GM23248 (cell line): ENCODE measurements at regions not wholly inside any gene's neighbourhood (a gene's known extent, or its start where the extent isn't known, plus 50 kb on each side); places are given as distances from the start of the nearest gene placed in this dataset.

ENCODE experiments used
- DNase-seq: peaks from one replicate; pipeline ENCODE4 v3.0.0-alpha.2; 2015
- H2AFZ ChIP-seq: fragments of 200-600 bp; sonication (generic); 2 replicates; pipeline ENCODE4 v1.6.1; 2016; ENCODE audit warnings: antibody characterized with exemption
- H3F3A ChIP-seq: fragments of 200-600 bp; sonication (generic); 2 replicates; pipeline ENCODE4 v1.6.1; 2016; ENCODE audit warnings: mild to moderate bottlenecking, antibody characterized with exemption, mixed run types; ENCODE audit not compliant: insufficient read depth
- H3K27ac ChIP-seq: fragments of 200-600 bp; sonication (generic); 2 replicates; pipeline ENCODE4 v1.5.1; 2016; ENCODE audit warnings: mild to moderate bottlenecking
- H3K27me3 ChIP-seq: fragments of 200-600 bp; sonication (generic); replicated peaks from 2 replicates; pipeline ENCODE4 v1.6.1; 2016; ENCODE audit warnings: mild to moderate bottlenecking; ENCODE audit not compliant: insufficient read depth
- H3K36me3 ChIP-seq: fragments of 200-600 bp; sonication (generic); 2 replicates; pipeline ENCODE4 v1.6.1; 2016; ENCODE audit warnings: low read depth, mild to moderate bottlenecking
- H3K4me1 ChIP-seq: fragments of 200-600 bp; sonication (generic); 2 replicates; pipeline ENCODE4 v1.6.1; 2016; ENCODE audit warnings: mild to moderate bottlenecking; ENCODE audit not compliant: insufficient read depth
- H3K4me2 ChIP-seq: fragments of 200-600 bp; sonication (generic); one replicate; pipeline ENCODE4 v1.6.1; 2016; ENCODE audit warnings: mild to moderate bottlenecking; ENCODE audit not compliant: unreplicated experiment
- H3K4me3 ChIP-seq: fragments of 200-600 bp; sonication (generic); 2 replicates; pipeline ENCODE4 v1.5.1; 2016; ENCODE audit warnings: mild to moderate bottlenecking
- H3K79me2 ChIP-seq: fragments of 200-600 bp; sonication (generic); 2 replicates; pipeline ENCODE4 v1.6.1; 2016; ENCODE audit warnings: mild to moderate bottlenecking; ENCODE audit not compliant: insufficient read depth
- H3K9ac ChIP-seq: fragments of 200-600 bp; sonication (generic); 2 replicates; pipeline ENCODE4 v1.6.1; 2016; ENCODE audit warnings: mild to moderate bottlenecking
- H3K9me2 ChIP-seq: fragments of 200-600 bp; sonication (generic); 2 replicates; pipeline ENCODE4 v1.6.1; 2016; ENCODE audit warnings: mixed run types, mild to moderate bottlenecking, moderate library complexity; ENCODE audit not compliant: insufficient read depth
- H3K9me3 ChIP-seq: fragments of 200-600 bp; sonication (generic); one replicate; pipeline ENCODE4 v1.6.1; 2017; ENCODE audit warnings: low read depth
- H4K20me1 ChIP-seq: fragments of 200-600 bp; sonication (generic); 2 replicates; pipeline ENCODE4 v1.6.0; 2016; ENCODE audit not compliant: insufficient read depth
- EZH2 ChIP-seq: fragments of 200-600 bp; sonication (generic); IDR thresholded peaks from 2 replicates; pipeline ENCODE4 v1.6.1; 2018; ENCODE audit warnings: antibody characterized with exemption, mild to moderate bottlenecking; ENCODE audit not compliant: insufficient read depth, poor library complexity, severe bottlenecking
- EZH2phosphoT487 ChIP-seq: fragments of 200-600 bp; sonication (generic); IDR thresholded peaks from 2 replicates; pipeline ENCODE4 v1.6.1; 2018; ENCODE audit warnings: antibody characterized with exemption, moderate library complexity, mild to moderate bottlenecking, low read depth; ENCODE audit not compliant: insufficient read depth
- WGBS, 2 experiments: methylation state at CpG; one replicate each; pipeline ENCODE4 v1.1.6; 2015 to 2017; ENCODE audit warnings: low lambda C conversion rate in 2 of 2, low coverage in 1 of 2; ENCODE audit errors: missing lambda C conversion rate in 2 of 2; 5-methylcytosine and 5-hydroxymethylcytosine counted together
- in situ Hi-C: fragments of 300-500 bp; cut with MboI; formaldehyde crosslinking; loops from 2 replicates; pipeline ENCODE4 v1.15.0; 2020

DNA sequence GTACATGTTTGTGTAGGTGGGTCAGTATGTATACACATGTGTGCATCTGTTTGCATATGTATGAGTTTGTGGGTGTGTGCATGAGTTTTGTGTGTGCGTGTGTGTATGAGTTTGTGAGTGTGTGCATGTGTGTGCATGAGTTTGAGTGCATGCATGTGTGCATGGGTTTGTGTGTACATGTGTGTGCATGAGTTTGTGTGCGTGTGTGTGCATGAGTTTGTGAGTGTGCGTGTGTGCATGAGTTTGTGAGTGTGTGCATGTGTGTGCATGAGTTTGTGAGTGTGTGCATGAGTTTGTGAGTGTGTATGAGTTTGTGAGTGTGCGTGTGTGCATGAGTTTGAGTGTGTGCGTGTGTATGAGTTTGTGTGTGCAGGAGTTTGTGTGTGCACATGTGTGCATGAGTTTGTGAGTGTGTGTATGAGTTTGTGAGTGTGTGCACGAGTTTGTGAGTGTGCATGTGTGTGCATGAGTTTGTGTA lies 61.5 kb downstream of the FZD10 start:
- Histone ChIP-seq H3F3A (no peaks in the 10 kb centered on the region), H3K27ac (no peak overlapping the region), H3K27me3 (no peaks in the 10 kb centered on the region), H2AFZ (no peak overlapping the region), H4K20me1 (no peaks in the 10 kb centered on the region), H3K9me2 (no peaks in the 10 kb centered on the region), H3K9ac (no peak overlapping the region), H3K4me1 (no peaks in the 10 kb centered on the region), H3K36me3 (no peaks in the 10 kb centered on the region), H3K9me3 (no peaks in the 10 kb centered on the region), H3K79me2 (no peaks in the 10 kb centered on the region), H3K4me2 (no peak overlapping the region), H3K4me3 (no peak overlapping the region)
- 41% methylated on average over 6 of the region's 6 CpGs for WGBS, 2 experiments
- TF ChIP-seq EZH2phosphoT487, result no peak
- no peak for TF ChIP-seq EZH2
- in situ Hi-C loops, result no loop called here
- DNase-seq, result no peak

DNA sequence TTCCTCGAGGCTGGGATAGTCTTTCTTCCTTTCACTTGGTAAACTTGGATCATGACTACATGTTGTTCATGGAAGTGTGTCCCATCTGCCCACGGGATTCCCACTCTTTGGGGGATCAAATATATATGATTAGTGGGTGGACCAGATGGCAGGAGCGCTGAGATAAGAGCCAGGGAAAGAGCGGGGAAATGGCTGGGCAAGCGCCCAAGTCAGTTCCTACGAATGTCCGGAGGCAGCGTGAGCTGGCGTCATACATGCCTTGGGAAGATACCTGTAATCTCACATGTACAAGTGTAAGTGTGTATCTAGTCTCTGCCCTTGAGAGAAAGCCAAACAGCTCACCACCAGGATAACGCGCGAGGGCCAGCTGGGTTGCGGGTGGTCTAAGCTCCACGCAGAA lies 62.3 kb downstream of the FZD10 start:
- Histone ChIP-seq H3K9ac (no peak overlapping the region), H4K20me1 (no peaks in the 10 kb centered on the region), H3F3A (no peaks in the 10 kb centered on the region), H3K27me3 (no peaks in the 10 kb centered on the region), H3K4me3 (no peak overlapping the region), H3K79me2 (no peaks in the 10 kb centered on the region), H3K9me2 (no peaks in the 10 kb centered on the region), H3K27ac (no peak overlapping the region), H3K36me3 (no peaks in the 10 kb centered on the region), H3K4me2 (no peak overlapping the region), H2AFZ (no peak overlapping the region), H3K4me1 (no peaks in the 10 kb centered on the region), H3K9me3 (no peaks in the 10 kb centered on the region)
- WGBS, 2 experiments, result 66 to 71% methylated on average over 14 of the region's 14 CpGs
- no peak for TF ChIP-seq EZH2
- TF ChIP-seq EZH2phosphoT487, result no peak
- DNase-seq, result no peak
- in situ Hi-C loops, result no loop called here

DNA sequence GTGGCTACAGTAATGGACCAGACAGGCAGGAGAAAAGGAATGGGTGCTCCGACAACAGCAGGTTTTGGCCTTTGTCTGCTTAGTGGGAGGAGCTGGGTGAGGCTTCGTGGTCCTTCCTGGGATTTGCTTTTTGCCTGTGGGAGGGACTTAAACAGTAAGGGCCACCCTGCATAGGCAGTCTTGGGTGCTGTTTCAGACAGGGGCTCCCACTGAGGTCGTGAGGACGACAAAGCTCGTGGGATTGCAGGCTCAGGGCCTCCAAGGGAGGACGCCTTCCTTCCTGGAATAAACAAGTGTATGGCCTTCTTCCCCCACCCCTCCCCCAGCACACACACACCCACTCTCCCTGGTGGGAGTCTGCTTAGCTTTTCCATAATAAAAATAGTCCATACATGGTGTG lies 63.1 kb downstream of the FZD10 start:
- H3K4me3 ChIP-seq, result no peak overlapping the region
- H3K9me2 ChIP-seq, result no peaks in the 10 kb centered on the region
- WGBS, 2 experiments, result 38 to 40% methylated on average over 4 to 6 of the region's 6 CpGs
- in situ Hi-C loops, result no loop called here
- H3K36me3 ChIP-seq, result no peaks in the 10 kb centered on the region
- no peaks in the 10 kb centered on the region for H3F3A ChIP-seq
- peaks cover 2% of the 10 kb centered on the region for H3K9me3 ChIP-seq
- no peaks in the 10 kb centered on the region for H3K79me2 ChIP-seq
- no peak overlapping the region for H3K4me2 ChIP-seq
- no peak overlapping the region for H3K27ac ChIP-seq
- no peak for TF ChIP-seq EZH2
- no peak for TF ChIP-seq EZH2phosphoT487
- no peaks in the 10 kb centered on the region for H3K27me3 ChIP-seq
- no peaks in the 10 kb centered on the region for H3K4me1 ChIP-seq
- H4K20me1 ChIP-seq, result no peaks in the 10 kb centered on the region
- H3K9ac ChIP-seq, result no peak overlapping the region
- DNase-seq, result no peak
- no peak overlapping the region for H2AFZ ChIP-seq

GRCh38 chr12:130226126-130226525 lies 63.9 kb downstream of the FZD10 start:
- Histone ChIP-seq H3K9me3 (peaks cover 2% of the 10 kb centered on the region), H3K9ac (no peak overlapping the region), H3K9me2 (no peaks in the 10 kb centered on the region), H3K27me3 (no peaks in the 10 kb centered on the region), H3K4me2 (no peak overlapping the region), H3K36me3 (no peaks in the 10 kb centered on the region), H3K4me1 (no peaks in the 10 kb centered on the region), H2AFZ (no peak overlapping the region), H3K79me2 (no peaks in the 10 kb centered on the region), H3K27ac (no peak overlapping the region), H3K4me3 (no peak overlapping the region), H3F3A (no peaks in the 10 kb centered on the region), H4K20me1 (no peaks in the 10 kb centered on the region)
- WGBS, 2 experiments, result 27 to 32% methylated on average over 11 of the region's 11 CpGs
- no peak for TF ChIP-seq EZH2phosphoT487
- TF ChIP-seq EZH2, result no peak
- no peak for DNase-seq
- in situ Hi-C loops, result no loop called here

DNA sequence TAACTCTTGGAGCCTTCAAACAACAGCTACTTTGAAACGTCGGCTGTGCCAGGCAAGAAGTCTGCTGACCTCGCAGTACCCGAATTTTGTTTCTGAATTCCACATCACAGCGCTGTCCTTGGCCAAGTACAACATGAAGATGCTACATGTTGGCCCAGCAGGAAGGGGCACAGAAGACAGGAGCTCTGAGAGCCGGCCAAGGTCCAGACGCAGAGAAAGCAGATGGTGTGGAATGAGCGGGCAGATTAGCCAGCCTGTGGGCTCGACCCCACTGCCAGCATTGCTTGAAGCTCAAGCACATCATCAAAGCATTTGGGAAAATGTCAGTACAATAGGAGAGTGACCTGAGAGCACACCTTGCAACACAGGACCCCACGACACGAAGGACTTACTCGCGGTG lies 64.5 kb downstream of the FZD10 start:
- in situ Hi-C loops, result no loop called here
- Histone ChIP-seq H3K79me2 (no peaks in the 10 kb centered on the region), H3K4me3 (no peak overlapping the region), H3K36me3 (no peaks in the 10 kb centered on the region), H3K9ac (no peak overlapping the region), H3K27me3 (no peaks in the 10 kb centered on the region), H4K20me1 (no peaks in the 10 kb centered on the region), H3F3A (no peaks in the 10 kb centered on the region), H3K9me2 (no peaks in the 10 kb centered on the region), H3K27ac (no peak overlapping the region), H3K4me2 (no peak overlapping the region), H3K9me3 (peaks cover 2% of the 10 kb centered on the region), H3K4me1 (no peaks in the 10 kb centered on the region), H2AFZ (no peak overlapping the region)
- no peak for DNase-seq
- TF ChIP-seq EZH2 (no peak), EZH2phosphoT487 (no peak)
- 49 to 56% methylated on average over 12 to 13 of the region's 13 CpGs for WGBS, 2 experiments
